Caco-2 (cell line): ENCODE measurements at regions not wholly inside any gene's neighbourhood (a gene's known extent, or its start where the extent isn't known, plus 50 kb on each side); places are given as distances from the start of the nearest gene placed in this dataset.

Experiments
- BruUV-seq: library from RNA; stranded (reverse); fragments of 400-500 nt; replicated peaks from 2 replicates; lab custom pipeline; 2021; lab: Mats Ljungman, UMichigan
- CTCF ChIA-PET: fragments of 300-600 bp; sonication (Branson Sonifier 250); formaldehyde crosslinking; loops from one replicate; lab custom pipeline; 2022; ENCODE audit warnings: antibody characterized with exemption; lab: Charles Lee
- POLR2A ChIA-PET: fragments of 300-600 bp; sonication (Branson Sonifier 250); formaldehyde crosslinking; loops from one replicate; lab custom pipeline; 2022; ENCODE audit warnings: antibody characterized with exemption; lab: Charles Lee
- DNase-seq, 2 experiments: peaks; one replicate each; pipeline versions ENCODE4 v3.0.0 to v3.0.0-alpha.2; 2020 to 2022
- H3K27me3 ChIP-seq: replicated peaks from 2 replicates; pipeline ENCODE4 v1.6.0; 2011; ENCODE audit warnings: low read length; ENCODE audit not compliant: control insufficient read depth, insufficient read depth
- H3K36me3 ChIP-seq: 2 replicates; pipeline ENCODE4 v1.5.1; 2011; ENCODE audit warnings: low read length; ENCODE audit not compliant: control insufficient read depth, insufficient read depth
- H3K4me1 ChIP-seq: fragments of 250-450 bp; sonication (Bioruptor Pico); 2 replicates; pipeline ENCODE4 v1.5.1; 2020; ENCODE audit warnings: mild to moderate bottlenecking
- H3K4me3 ChIP-seq: 2 replicates; pipeline ENCODE4 v1.5.1; 2011; ENCODE audit warnings: low read depth, mild to moderate bottlenecking, control low read depth, low read length
- H3K9me3 ChIP-seq: fragments of 250-450 bp; sonication (Bioruptor Pico); 2 replicates; pipeline ENCODE4 v1.5.1; 2020; ENCODE audit warnings: mild to moderate bottlenecking, moderate library complexity
- H3K27ac Mint-ChIP-seq: one replicate; pipeline ENCODE4 v1.8.0; 2022; ENCODE audit warnings: mixed read lengths; ENCODE audit not compliant: unreplicated experiment
- H3K27me3 Mint-ChIP-seq: one replicate; pipeline ENCODE4 v1.8.0; 2022; ENCODE audit warnings: mixed read lengths; ENCODE audit not compliant: insufficient read depth, unreplicated experiment
- H3K36me3 Mint-ChIP-seq: one replicate; pipeline ENCODE4 v1.8.0; 2022; ENCODE audit warnings: mild to moderate bottlenecking, mixed read lengths; ENCODE audit not compliant: insufficient read depth, unreplicated experiment
- H3K4me1 Mint-ChIP-seq: one replicate; pipeline ENCODE4 v1.8.0; 2022; ENCODE audit warnings: low read depth, mixed read lengths; ENCODE audit not compliant: unreplicated experiment
- H3K4me3 Mint-ChIP-seq: one replicate; pipeline ENCODE4 v1.8.0; 2022; ENCODE audit warnings: mild to moderate bottlenecking, moderate library complexity, mixed read lengths; ENCODE audit not compliant: unreplicated experiment
- H3K9me3 Mint-ChIP-seq: one replicate; pipeline ENCODE4 v1.8.0; 2022; ENCODE audit warnings: mixed read lengths; ENCODE audit not compliant: unreplicated experiment
- intact Hi-C: fragments of 100-400 bp; cut with micrococcal nuclease; formaldehyde crosslinking; loops from one replicate; pipeline ENCODE4 v1.10.0; 2022; ENCODE audit not compliant: unreplicated experiment
- TF ChIP-seq, protein P1 (sequence below), 2 experiments: fragments of 200-600 bp in 1 of 2; IDR thresholded peaks; 1 replicate in 1 of 2; 2 replicates in 1 of 2; pipeline versions ENCODE4 v1.5.1 to v1.8.0; 2011 to 2022; ENCODE audit warnings: antibody characterized with exemption in 1 of 2, control low read depth in 1 of 2, inconsistent platforms in 1 of 2, low read depth in 1 of 2, low read length in 1 of 2, mild to moderate bottlenecking in 1 of 2, moderate library complexity in 1 of 2; ENCODE audit not compliant: insufficient read depth in 1 of 2, severe bottlenecking in 1 of 2, unreplicated experiment in 1 of 2

DNA sequence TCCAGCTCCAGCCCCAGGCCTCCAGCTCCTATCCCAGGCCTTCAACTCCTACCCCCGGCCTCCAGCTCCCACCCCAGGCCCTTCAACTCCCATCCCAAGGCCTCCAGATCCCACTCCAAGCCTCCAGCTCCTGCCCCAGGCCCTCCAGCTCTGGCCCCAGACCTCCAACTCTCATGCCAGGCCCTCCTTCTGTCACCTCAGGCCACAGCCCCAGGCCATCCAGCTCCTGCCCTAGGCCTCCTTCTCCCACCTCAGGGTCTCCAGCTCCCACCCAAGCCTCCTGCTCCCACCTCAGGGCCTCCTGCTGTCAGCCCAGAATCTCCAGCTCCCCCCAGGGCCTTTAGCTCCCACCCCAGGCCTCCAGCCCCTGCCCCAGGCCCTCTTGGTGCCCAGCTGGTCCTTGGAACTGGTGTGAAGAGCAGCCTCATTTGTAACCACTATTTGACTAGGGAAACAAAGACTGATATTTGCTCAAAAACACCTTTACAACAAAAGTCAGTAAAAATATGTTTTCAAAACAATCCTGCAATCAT, 67.8 kb upstream of the SALL3 start:
- Mint-ChIP-seq H3K36me3 (no peaks in the 10 kb centered on the region), H3K27me3 (no peaks in the 10 kb centered on the region), H3K27ac (no peak overlapping the region), H3K4me3 (no peak overlapping the region), H3K4me1 (no peaks in the 10 kb centered on the region), H3K9me3 (peaks cover under 1% of the 10 kb centered on the region)
- Histone ChIP-seq H3K27me3 (no peaks in the 10 kb centered on the region), H3K4me1 (no peaks in the 10 kb centered on the region), H3K4me3 (no peak overlapping the region), H3K36me3 (no peaks in the 10 kb centered on the region), H3K9me3 (no peaks in the 10 kb centered on the region)
- DNase-seq, result no peak
- TF ChIP-seq, protein P1, sequence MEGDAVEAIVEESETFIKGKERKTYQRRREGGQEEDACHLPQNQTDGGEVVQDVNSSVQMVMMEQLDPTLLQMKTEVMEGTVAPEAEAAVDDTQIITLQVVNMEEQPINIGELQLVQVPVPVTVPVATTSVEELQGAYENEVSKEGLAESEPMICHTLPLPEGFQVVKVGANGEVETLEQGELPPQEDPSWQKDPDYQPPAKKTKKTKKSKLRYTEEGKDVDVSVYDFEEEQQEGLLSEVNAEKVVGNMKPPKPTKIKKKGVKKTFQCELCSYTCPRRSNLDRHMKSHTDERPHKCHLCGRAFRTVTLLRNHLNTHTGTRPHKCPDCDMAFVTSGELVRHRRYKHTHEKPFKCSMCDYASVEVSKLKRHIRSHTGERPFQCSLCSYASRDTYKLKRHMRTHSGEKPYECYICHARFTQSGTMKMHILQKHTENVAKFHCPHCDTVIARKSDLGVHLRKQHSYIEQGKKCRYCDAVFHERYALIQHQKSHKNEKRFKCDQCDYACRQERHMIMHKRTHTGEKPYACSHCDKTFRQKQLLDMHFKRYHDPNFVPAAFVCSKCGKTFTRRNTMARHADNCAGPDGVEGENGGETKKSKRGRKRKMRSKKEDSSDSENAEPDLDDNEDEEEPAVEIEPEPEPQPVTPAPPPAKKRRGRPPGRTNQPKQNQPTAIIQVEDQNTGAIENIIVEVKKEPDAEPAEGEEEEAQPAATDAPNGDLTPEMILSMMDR (IDR thresholded peaks at IDR 0.05; ENCODE audit: insufficient read depth in 1 of 2, low read depth in 1 of 2, low read length in 1 of 2, severe bottlenecking in 1 of 2, unreplicated experiment in 1 of 2), result no peak
- ChIA-PET CTCF (no interaction called here), POLR2A (no interaction called here)
- intact Hi-C loops, result no loop called here
- no TSS peak for BruUV-seq

DNA sequence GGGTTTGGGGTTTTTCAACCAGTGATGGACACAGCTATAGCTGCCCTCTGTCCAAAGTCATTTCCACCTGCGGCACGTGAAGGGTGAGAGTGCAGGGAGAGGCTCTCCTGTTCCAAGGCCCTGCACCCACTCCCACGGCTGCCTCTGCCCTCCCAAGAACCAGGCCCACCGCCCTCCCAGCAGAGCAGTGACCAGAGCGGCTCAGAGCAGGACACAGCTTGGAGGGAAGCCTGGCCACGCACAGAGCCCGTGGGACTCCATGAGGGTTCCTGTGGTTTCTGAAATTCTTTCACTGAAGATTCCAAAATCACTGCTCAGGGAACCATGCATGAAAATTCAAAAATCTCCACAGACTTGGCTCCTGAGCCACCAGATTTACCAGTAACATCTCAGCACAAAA, 67.3 kb upstream of the SALL3 start:
- Mint-ChIP-seq H3K9me3 (peaks cover 5% of the 10 kb centered on the region), H3K36me3 (no peaks in the 10 kb centered on the region), H3K27me3 (no peaks in the 10 kb centered on the region), H3K4me3 (no peak overlapping the region), H3K4me1 (no peaks in the 10 kb centered on the region), H3K27ac (no peak overlapping the region)
- intact Hi-C loops, result no loop called here
- BruUV-seq, result no TSS peak
- Histone ChIP-seq H3K27me3 (no peaks in the 10 kb centered on the region), H3K9me3 (no peaks in the 10 kb centered on the region), H3K4me1 (no peaks in the 10 kb centered on the region), H3K36me3 (no peaks in the 10 kb centered on the region), H3K4me3 (no peak overlapping the region)
- ChIA-PET CTCF (no interaction called here), POLR2A (no interaction called here)
- TF ChIP-seq, protein P1 (IDR thresholded peaks at IDR 0.05; ENCODE audit: insufficient read depth in 1 of 2, low read depth in 1 of 2, low read length in 1 of 2, severe bottlenecking in 1 of 2, unreplicated experiment in 1 of 2), result no peak
- DNase-seq, result no peak

DNA sequence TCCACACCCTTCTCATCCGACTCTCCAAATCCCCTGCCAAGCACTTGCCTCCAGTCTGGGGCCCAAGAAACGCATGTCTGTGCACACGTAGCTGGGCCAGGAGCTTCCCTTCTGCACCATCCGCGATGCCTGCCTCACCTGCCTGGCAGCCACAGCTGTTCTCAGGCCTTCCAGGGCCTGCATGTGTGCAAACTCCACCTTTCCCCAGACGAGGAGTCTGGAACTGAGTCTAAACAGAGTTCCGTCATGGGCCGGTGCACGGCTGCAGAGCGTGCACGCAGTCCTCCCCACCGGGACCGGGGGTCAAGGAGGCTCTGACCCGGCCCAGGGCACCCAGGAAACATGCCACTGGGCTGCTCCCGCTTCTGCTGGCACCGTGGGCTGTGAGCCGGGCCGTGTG, 66.8 kb upstream of the SALL3 start:
- Mint-ChIP-seq H3K36me3 (no peaks in the 10 kb centered on the region), H3K4me1 (no peaks in the 10 kb centered on the region), H3K4me3 (no peak overlapping the region), H3K27ac (no peak overlapping the region), H3K27me3 (no peaks in the 10 kb centered on the region), H3K9me3 (peaks cover 10% of the 10 kb centered on the region)
- Histone ChIP-seq H3K9me3 (no peaks in the 10 kb centered on the region), H3K27me3 (no peaks in the 10 kb centered on the region), H3K36me3 (no peaks in the 10 kb centered on the region), H3K4me1 (no peaks in the 10 kb centered on the region), H3K4me3 (no peak overlapping the region)
- BruUV-seq, result no TSS peak
- intact Hi-C loops, result no loop called here
- no peak for DNase-seq
- CTCF ChIA-PET, result no interaction called here
- POLR2A ChIA-PET, result no interaction called here
- TF ChIP-seq, protein P1 (IDR thresholded peaks at IDR 0.05; ENCODE audit: insufficient read depth in 1 of 2, low read depth in 1 of 2, low read length in 1 of 2, severe bottlenecking in 1 of 2, unreplicated experiment in 1 of 2), result no peak
